HG02642 (cell line): ENCODE measurements at regions not wholly inside any gene's neighbourhood (a gene's known extent, or its start where the extent isn't known, plus 50 kb on each side); places are given as distances from the start of the nearest gene placed in this dataset.
A peak's percentile ranks its signal among the peaks of the same experiment; 100 is the strongest.
"Not testable (repeated sequence)": the region's sequence is repeated elsewhere in the genome, so short reads cannot be mapped to it uniquely, and the experiment has no call there.

ENCODE experiments used
- ATAC-seq: cut with Tn5 transposase; IDR thresholded peaks from one replicate; pipeline ENCODE4 v1.9.1; 2021; ENCODE audit warnings: mild to moderate bottlenecking; ENCODE audit not compliant: unreplicated experiment, poor library complexity

DNA sequence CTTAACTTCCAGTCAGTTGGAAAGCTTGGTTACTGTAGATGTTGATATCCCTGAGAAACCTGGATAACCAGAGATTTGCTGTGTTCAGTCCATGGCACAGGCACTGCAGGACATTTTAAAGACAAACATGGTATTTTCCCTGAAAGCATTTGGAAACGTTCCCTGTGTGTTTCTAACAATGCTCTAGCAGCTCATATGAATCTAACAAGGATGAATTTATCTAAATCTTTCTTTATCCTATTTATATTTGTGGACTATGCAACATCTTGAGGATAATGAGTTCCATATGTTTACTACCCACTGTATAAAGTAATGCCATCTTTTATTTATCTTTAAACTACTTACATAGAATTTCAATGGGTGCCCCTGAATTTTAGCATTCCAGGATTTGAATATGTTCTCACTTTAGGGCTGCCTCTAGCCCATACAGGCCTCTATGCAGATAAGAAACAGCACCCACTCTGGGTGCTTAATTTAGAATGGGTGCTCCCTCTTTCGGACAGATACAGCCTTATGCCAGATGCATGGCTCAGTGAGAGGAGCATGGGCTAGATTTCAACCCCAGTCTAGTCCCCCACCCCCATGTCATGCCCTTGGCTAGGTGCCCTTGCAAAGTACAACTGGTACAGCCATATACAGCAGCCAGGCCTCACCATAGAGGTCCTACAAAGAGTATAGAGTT is 50.6 kb upstream of the NEMP2 start:
- no peak for ATAC-seq

DNA sequence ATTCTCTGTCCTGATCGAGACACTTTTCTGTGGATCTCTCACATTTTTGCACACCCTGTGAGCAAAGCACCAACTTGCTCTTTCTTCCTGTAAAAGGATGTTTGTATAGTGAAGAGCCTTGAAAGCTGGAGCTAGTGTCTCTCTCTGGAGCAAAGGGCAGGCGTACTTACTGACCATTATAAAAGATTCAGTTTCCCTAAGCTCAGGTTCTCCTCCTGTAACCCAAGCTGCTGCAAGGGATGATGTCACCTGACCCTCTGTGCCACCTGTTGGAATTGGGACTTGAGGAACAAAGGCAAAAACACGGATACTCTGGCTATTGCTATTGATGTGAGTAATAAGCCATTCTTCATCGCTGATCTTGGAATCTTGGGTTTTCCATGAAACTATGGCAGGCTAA is 52.6 kb upstream of the NEMP2 start:
- no peak for ATAC-seq

GRCh38 chr2:190589008-190589407 is 54.5 kb upstream of the NEMP2 start:
- ATAC-seq = peak; percentile 43

DNA sequence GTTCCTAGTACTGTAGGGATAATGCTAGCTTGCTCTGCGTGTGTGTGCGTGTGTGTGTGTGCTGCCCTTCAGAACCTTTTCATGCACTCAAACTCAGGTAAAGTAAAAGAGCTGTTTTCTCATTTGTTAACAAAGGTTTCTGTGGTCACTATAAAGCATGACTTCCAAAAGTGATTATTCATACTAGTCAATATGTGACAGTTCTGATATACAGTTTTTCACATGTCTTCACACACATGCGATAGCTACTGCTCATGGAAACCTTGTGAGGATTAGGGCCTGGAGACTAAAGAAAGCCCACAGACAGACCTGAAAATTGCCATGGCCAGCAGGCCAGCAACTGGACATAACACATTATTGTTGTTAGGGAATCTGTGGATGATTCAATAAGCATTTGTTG is 56.9 kb upstream of the NEMP2 start:
- ATAC-seq = no peak

DNA sequence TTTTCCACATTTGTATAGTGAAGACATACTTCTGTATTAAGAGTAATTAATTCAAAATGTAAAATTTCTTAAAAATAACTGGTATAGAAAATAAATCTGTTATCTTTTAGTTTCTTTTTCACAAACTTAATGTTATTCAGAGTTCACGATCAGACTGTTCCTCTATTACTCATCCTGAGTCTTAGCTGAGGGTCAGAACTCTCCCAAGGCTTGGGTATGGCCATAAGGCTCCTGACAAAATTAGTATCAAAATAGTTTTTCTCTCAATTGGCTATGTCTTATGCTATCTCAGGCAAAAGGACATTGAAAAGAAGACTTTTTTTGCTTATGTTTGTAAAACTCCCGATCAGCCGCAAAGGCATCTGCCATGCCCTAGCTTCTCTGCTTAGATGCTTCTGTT is 56.1 kb upstream of the NAB1 start:
- ATAC-seq = no peak

DNA sequence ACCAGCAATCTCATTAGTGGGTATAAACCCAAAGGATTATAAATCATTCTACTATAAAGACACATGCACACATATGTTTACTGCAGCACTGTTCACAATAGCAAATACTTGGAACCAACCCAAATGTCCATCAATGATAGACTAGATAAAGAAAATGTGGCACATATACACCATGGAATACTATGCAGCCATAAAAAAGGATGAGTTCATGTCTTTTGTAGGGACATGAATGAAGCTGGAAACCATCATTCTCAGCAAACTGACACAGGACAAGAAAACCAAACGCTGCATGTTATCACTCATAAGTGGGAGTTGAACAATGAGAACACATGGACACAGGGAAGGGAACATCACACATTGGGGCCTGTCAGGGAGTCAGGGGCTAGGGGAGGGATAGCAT is 53.0 kb upstream of the NAB1 start:
- not testable (repeated sequence) for ATAC-seq

GRCh38 chr2:190596993-190597392 is 51.9 kb upstream of the NAB1 start:
- ATAC-seq = no peak

- ATAC-seq = no peak
These were observed 50.3 kb upstream of the NAB1 start for GRCh38 chr2:190598621-190599020.

- no peak for ATAC-seq
These were observed 49.8 kb upstream of the NAB1 start for GRCh38 chr2:190599073-190599472.
